ENCODE measurements at regions not wholly inside any gene's neighbourhood (a gene's known extent, or its start where the extent isn't known, plus 50 kb on each side); places are given as distances from the start of the nearest gene placed in this dataset.
"Not testable (repeated sequence)": the region's sequence is repeated elsewhere in the genome, so short reads cannot be mapped to it uniquely, and the experiment has no call there.

GRCh38 chr10:2882628-2883027 is 184.7 kb upstream of the PFKP start:
- Histone ChIP-seq H3K4me3 (no peak overlapping the region), H3K9me3 (peaks cover 0 to 3% (median 0%) of the 10 kb centered on the region in 12 donors), H3K27me3 (peaks cover 0 to 7% (median 0%) of the 10 kb centered on the region in 9 donors), H3K27ac (no peak overlapping the region), H3K4me1 (no peaks in the 10 kb centered on the region), H3K36me3 (no peaks in the 10 kb centered on the region)
- no peak for DNase-seq
- intact Hi-C loops (cut with DNase I): no loop called here
- no peak for ATAC-seq
- WGBS, 4 donors: 79 to 84% (median 80%) methylated on average over 9 of the region's 9 CpGs
- TF ChIP-seq, protein P1, sequence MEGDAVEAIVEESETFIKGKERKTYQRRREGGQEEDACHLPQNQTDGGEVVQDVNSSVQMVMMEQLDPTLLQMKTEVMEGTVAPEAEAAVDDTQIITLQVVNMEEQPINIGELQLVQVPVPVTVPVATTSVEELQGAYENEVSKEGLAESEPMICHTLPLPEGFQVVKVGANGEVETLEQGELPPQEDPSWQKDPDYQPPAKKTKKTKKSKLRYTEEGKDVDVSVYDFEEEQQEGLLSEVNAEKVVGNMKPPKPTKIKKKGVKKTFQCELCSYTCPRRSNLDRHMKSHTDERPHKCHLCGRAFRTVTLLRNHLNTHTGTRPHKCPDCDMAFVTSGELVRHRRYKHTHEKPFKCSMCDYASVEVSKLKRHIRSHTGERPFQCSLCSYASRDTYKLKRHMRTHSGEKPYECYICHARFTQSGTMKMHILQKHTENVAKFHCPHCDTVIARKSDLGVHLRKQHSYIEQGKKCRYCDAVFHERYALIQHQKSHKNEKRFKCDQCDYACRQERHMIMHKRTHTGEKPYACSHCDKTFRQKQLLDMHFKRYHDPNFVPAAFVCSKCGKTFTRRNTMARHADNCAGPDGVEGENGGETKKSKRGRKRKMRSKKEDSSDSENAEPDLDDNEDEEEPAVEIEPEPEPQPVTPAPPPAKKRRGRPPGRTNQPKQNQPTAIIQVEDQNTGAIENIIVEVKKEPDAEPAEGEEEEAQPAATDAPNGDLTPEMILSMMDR (IDR thresholded peaks at IDR 0.05): no peak
- no peak for TF ChIP-seq POLR2A (IDR thresholded peaks at IDR 0.05)

DNA sequence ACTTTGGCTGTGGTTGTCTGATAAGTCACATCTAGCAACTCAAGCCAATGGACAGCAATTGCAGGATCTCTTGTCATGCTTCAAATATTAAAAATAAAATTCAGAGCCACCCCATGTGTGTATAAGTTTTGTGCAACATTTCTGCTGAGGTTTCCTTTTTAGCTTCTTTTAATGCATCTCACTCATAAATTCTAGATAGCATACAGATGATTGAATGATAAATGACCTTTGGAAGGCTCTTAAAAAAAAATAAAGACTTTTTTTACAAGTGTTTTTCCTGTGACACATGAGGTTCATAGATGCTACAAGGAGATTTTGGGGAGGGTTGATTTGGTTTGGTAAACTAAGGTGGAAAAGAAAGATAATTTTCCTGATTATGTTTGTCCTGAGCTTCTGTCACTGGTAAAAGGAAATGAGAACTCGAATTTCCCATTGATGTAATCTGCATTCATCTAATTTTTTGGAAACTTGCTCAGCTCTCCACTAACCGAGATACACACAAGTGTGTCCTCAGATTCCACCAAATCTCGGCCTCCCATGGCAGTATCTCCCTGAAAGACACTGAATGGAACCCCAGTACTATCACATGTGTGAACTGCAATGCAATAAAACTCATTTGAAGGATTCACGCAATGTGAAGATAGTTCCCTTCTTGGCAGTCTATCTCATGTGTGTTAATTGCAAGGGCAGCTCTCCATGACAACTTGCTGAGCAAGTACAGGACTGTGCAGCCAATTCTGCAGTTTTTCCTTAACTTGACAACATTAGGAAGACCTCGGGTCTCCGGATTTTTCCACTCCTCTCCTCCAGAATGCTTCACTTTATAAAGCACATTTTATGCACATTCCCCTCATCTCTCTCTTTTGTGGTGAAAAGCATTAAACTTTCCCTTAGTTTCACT is 185.4 kb upstream of the PFKP start:
- no peak overlapping the region for H3K27ac ChIP-seq
- TF ChIP-seq, protein P1 (IDR thresholded peaks at IDR 0.05): no peak
- no peak for TF ChIP-seq POLR2A (IDR thresholded peaks at IDR 0.05)
- H3K4me3 ChIP-seq: no peak overlapping the region
- H3K9me3 ChIP-seq: peaks cover 0 to 3% (median 0%) of the 10 kb centered on the region in 12 donors
- WGBS, 4 donors: 64 to 71% (median 68%) methylated on average over 6 of the region's 6 CpGs
- no peaks in the 10 kb centered on the region for H3K36me3 ChIP-seq
- peaks cover 0 to 7% (median 0%) of the 10 kb centered on the region in 9 donors for H3K27me3 ChIP-seq
- no peaks in the 10 kb centered on the region for H3K4me1 ChIP-seq
- DNase-seq (no peak), ATAC-seq (no peak)
- intact Hi-C loops (cut with DNase I): no loop called here

DNA sequence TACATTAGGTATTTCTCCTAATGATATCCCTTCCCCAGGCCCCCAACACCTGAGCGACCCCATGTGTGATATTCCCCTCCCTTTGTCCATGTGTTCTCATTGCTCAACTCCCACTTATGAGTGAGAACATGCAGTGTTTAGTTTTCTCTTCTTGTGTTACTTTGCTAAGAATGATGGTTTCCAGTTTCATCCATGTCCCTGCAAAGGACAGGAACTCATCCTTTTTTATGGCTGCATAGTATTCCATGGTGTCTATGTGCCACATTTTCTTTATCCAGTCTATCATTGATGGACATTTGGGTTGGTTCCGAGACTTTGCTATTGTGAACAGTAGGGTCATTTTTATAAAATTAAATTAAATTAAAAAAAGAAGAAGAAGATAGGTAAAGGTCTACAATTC is 187.3 kb upstream of the PFKP start:
- H3K27me3 ChIP-seq; H3K4me1 ChIP-seq; H3K27ac ChIP-seq; ATAC-seq; H3K36me3 ChIP-seq; H3K4me3 ChIP-seq; intact Hi-C loops (cut with DNase I); DNase-seq; H3K9me3 ChIP-seq: not testable (repeated sequence)
- WGBS, 4 donors: 89 to 96% (median 92%) methylated on average over 2 of the region's 2 CpGs

- no peaks in the 10 kb centered on the region for H3K4me1 ChIP-seq
- DNase-seq: no peak
- TF ChIP-seq, protein P1 (IDR thresholded peaks at IDR 0.05): no peak
- TF ChIP-seq POLR2A (IDR thresholded peaks at IDR 0.05): no peak
- peaks cover 0 to 3% (median 0%) of the 10 kb centered on the region in 12 donors for H3K9me3 ChIP-seq
- WGBS, 4 donors: 64 to 68% (median 66%) methylated on average over 8 of the region's 8 CpGs
- H3K4me3 ChIP-seq: no peak overlapping the region
- H3K36me3 ChIP-seq: no peaks in the 10 kb centered on the region
- ATAC-seq: no peak
- H3K27me3 ChIP-seq: peaks cover 0 to 7% (median 0%) of the 10 kb centered on the region in 9 donors
- intact Hi-C loops (cut with DNase I): no loop called here
- no peak overlapping the region for H3K27ac ChIP-seq
Observed at GRCh38 chr10:2878818-2879217, 188.5 kb upstream of the PFKP start.
